ENCODE measurements at regions not wholly inside any gene's neighbourhood (a gene's known extent, or its start where the extent isn't known, plus 50 kb on each side); places are given as distances from the start of the nearest gene placed in this dataset.
"Not testable (repeated sequence)": the region's sequence is repeated elsewhere in the genome, so short reads cannot be mapped to it uniquely, and the experiment has no call there.

DNA sequence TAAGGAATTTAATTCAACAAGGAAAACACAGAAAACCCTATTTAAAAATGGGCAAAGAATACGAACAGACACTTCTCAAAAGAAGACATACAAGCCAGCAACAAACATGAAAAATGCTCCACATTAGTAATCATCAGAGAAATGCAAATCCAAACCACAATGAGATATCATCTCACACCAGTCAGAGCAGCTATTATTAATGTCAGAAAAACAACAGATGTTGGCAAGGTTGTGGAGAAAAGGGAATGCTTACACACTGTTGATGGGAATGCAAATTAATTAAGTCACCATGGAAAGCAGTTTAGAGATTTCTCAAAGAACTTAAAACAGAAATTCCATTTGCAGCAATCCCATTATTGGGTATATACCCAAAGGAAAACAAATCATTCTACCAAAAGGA lies 55.2 kb downstream of the GCC1 start:
- DNase-seq = no peak

DNA sequence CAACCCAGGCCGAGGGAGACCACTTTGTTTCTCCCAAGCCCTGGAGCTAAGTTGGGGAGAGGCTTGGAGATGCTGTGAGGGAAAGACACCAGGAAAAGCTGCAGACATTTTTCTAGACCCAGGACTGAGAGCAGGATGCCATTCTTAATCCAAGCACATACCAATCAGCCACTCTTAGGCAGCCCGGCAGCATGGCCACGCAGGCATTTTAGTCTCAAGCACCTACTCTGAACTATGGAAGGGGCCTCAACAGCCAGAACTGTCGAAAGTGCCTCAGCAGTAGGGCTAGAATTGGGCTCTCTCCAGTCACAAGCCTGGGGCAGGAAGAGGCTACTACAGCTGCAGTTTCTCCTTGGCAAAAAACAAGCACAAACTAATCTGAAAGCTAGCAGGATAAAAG lies 57.8 kb downstream of the GCC1 start:
- no peak for DNase-seq

DNA sequence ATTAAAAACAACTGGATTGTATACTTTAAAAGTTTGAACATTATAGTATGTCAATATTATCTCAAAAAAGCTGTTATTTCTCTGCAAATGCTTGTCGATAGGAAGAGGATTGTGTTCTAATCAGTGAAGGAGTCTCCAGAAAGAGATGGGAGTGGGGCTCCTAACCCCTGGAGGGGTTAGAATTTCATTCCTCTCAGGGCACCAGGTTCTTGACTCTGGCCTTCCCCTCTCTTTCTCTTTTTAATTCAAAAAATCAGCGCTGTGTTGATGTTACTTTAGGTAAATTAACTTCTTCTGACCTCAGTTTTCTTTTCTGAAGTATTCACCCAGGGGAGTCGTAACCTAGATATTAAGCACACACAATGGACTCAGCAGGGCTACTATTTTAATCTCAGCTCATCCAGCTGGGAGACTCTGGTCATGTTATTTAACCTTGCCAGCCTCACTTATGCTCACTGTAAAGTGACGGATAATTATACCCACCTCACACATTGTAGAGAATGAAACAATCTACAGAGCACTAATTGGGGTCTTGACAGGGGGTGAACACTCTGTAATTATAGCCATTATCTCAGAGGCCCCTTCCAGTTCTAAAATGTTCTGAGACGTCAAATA lies 59.4 kb downstream of the GCC1 start:
- DNase-seq = no peak

GRCh38 chr7:127516320-127516719 lies 69.1 kb downstream of the GCC1 start:
- no peak for DNase-seq

- DNase-seq = peak; percentile 37
These were observed 70.9 kb downstream of the GCC1 start for GRCh38 chr7:127514499-127514898.

DNA sequence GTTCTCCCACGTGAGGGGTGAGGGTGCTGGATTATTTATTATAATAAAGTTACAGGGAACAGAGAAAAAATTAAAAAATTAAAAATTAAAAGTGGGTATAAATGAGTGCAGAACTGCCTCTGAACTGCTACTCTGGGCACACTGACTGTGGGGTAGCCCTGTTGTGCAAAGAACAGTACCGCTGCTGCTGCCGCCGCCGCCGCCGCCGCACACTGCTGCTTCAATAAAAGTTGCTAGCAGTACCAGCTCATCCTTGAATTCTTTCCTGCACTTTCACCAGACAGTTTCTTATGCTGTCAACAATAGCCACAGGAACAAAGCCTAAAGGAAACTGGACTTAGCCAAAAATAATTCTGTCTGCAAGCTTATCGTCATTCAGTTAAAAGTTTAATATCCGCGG lies 72.1 kb downstream of the GCC1 start:
- DNase-seq = no peak

- no peak for DNase-seq
These were observed 72.7 kb downstream of the GCC1 start for GRCh38 chr7:127512663-127513062.

DNA sequence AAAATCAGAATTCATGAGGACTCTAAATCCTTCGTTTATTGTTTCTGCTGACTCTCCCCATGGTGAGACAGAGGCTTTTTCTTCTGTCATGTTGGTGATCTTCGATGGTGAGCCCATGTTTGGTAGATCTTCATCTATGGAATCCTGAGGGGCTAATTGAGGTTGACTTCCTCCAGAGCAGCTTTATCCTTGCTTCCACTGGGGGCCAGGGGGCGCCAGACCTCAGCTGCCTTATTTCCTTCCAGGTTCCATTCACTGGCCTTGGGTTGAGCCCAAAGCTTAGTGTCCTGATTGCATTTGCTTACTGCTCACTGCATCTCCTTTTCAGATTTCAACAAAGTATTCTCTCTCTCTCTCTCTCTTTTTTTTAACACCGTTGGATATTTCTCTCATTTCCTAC lies 80.7 kb downstream of the GCC1 start:
- DNase-seq = peak; percentile 37

DNA sequence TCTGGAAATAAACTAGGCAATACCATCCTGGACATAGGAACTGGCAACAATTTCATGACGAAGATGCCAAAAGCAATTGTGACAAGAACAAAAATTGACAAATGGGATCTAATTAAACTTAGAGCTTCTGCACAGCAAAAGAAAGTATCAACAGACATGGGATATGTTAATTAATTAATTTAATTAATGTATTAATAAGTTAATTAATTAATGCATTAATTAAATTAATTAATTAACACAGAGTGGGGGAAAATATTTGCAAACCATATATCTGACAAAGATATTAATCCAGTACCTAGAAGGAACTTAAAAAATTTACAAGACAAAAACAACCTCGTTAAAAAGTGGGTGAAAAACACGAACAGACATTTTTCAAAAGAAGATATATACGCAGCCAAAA lies 83.6 kb downstream of the GCC1 start:
- DNase-seq = no peak

DNA sequence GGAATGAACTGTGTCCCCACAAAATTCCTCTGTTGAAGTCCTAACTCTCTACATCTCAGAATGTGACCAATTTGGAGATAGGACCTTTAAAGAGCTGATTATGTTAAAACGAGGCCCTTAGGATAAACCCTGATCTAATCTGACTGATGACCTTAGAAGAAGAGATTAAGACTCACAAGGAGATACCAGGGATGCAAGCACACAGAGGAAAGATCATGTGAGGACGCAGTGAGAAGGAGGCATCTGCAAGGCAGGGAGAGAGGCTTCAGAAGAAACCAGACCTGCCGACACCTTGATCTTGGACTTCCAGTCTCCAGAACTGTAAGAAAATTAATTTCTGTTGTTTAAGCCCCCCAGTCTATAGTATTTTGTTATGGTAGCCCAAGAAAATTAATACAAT lies 94.9 kb upstream of the ZNF800 start:
- DNase-seq = no peak

GRCh38 chr7:127486654-127487053 lies 94.1 kb upstream of the ZNF800 start:
- no peak for DNase-seq

DNA sequence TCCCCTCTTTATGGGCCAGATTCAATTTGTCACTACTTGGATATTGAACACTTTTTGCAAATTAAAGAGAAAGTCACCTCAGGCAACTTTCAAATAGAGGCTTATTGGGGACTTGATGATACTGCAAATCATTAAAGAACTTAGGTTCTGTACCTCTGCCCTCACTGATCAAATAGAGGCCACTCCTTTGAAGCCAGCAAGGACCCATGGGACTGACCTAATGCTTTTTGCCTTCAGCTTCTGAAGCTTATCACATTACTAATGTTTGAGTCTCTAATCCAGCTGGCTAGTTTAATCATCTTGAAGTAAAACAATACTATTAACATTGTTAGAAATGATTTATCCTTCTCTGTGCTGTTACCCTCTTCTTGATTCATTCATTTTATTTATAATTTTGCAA lies 93.0 kb upstream of the ZNF800 start:
- no peak for DNase-seq

GRCh38 chr7:127484954-127485353 lies 92.4 kb upstream of the ZNF800 start:
- DNase-seq = no peak

- DNase-seq = no peak
These were observed 86.0 kb upstream of the ZNF800 start for GRCh38 chr7:127478461-127478860.

- DNase-seq = no peak
These were observed 85.5 kb upstream of the ZNF800 start for GRCh38 chr7:127478024-127478355.

DNA sequence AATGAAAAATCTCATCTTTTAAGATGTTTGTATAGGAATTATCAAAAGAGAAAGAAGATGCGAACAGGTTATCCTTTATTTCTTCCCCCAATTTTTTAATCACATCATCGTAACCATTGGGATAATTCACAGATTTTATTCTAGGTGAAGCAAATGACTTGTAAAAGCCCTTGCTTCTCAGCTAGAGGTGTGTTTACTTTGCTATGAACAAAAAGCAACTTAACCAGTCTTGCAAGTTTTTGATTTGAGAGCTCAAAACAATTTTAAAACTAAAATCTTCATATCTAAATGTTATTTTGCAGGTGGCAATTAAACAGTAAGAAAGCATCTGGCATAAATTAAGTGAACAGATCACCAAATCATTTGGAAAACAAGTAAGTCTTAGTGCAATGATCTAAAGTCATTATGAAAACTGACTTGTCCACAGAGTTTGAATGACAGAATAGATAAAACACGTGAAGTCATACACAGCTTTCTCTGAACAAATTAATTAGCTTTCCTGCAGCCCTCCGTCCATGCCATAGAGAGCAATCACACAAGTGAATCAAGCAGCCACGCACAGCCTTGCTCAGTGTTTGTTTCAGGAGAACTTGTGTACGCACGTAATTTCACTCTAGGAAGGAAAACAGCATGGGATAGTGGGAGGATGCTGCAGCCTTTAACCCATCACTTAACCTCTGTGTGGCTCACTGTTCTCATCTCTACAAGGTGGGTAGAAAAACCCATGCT lies 85.0 kb upstream of the ZNF800 start:
- no peak for DNase-seq

- DNase-seq = no peak
These were observed 84.1 kb upstream of the ZNF800 start for GRCh38 chr7:127476618-127477017.

- peak; percentile 6 for DNase-seq
These were observed 81.9 kb upstream of the ZNF800 start for GRCh38 chr7:127474457-127474856.

DNA sequence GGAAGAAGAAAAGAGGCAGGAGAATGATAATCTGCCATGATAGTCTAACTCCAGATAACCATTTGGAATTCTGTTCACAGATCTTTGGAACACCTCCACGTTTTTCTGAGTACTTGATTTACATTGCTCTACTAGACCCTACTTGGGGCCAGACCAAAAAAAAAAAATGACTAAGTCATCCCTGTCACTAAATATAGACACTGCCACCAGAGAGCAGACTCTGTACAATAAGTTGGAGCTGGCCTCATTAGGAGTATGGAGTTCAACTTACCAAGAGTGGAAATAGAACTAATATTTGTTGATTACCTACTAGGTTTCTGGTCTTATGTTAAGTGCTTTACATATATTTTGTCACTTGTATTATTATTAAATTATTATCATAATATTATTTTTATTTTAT lies 80.9 kb upstream of the ZNF800 start:
- peak; percentile 5 for DNase-seq

- DNase-seq = no peak
These were observed 67.6 kb upstream of the ZNF800 start for GRCh38 chr7:127460077-127460476.

- not testable (repeated sequence) for DNase-seq
These were observed 58.8 kb upstream of the ZNF800 start for GRCh38 chr7:127451258-127451657.

GRCh38 chr7:127448566-127448965 lies 56.1 kb upstream of the ZNF800 start:
- DNase-seq = no peak

- DNase-seq = peak; percentile 90
These were observed 54.9 kb upstream of the ZNF800 start for GRCh38 chr7:127447326-127447945.

DNA sequence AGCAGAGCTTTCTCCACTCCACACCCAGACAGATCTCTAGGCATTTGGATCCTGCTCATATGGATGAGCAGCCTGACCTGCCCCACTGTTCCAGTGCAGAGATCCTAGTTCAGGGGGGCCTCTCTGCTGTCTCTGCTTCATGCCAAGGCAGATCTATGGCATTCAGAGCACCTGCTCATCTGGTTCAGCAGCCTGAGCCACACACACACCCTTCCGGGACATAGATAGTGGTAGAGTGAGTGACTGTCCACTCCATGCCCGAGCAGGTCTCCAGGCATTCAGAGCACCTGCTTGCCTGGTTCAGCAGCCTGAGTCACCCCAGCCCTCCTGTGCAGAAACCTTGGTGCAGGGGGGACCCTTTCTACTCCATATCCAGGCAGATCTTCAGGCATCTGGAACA lies 54.3 kb upstream of the ZNF800 start:
- DNase-seq = no peak

Data from hematopoietic multipotent progenitor cell treated with erythropoietin and hydrocortisone succinate and interleukin-3 and kit ligand, for 6 days (in vitro differentiated cells).